Activated naive CD4-positive, alpha-beta T cell treated with anti-CD3 and anti-CD28 coated beads, Interleukin-2, amount 10 ng/mL, durations not matched to agents 7 days and 5 days (primary cell): ENCODE measurements at regions not wholly inside any gene's neighbourhood (a gene's known extent, or its start where the extent isn't known, plus 50 kb on each side); places are given as distances from the start of the nearest gene placed in this dataset.
A peak's percentile ranks its signal among the peaks of the same experiment; 100 is the strongest.

Experiments
- CTCF ChIA-PET: fragments of 350-600 bp; sonication (Branson Sonifier 250); formaldehyde crosslinking; loops from one replicate; lab custom pipeline; 2021; ENCODE audit warnings: antibody characterized with exemption; lab: Charles Lee
- DNase-seq: peaks from one replicate; pipeline ENCODE4 v3.0.0-alpha.2; 2020
- H3K27ac Mint-ChIP-seq: one replicate; pipeline ENCODE4 v1.8.0; 2021; ENCODE audit warnings: mild to moderate bottlenecking, moderate library complexity, mixed read lengths
- H3K27me3 Mint-ChIP-seq: one replicate; pipeline ENCODE4 v1.8.0; 2021; ENCODE audit warnings: mild to moderate bottlenecking, mixed read lengths
- H3K36me3 Mint-ChIP-seq: one replicate; pipeline ENCODE4 v1.8.0; 2021; ENCODE audit warnings: mixed read lengths
- H3K4me1 Mint-ChIP-seq: one replicate; pipeline ENCODE4 v1.8.0; 2021; ENCODE audit warnings: mixed read lengths
- H3K4me3 Mint-ChIP-seq: one replicate; pipeline ENCODE4 v1.8.0; 2021; ENCODE audit warnings: mild to moderate bottlenecking, moderate library complexity, mixed read lengths
- H3K9me3 Mint-ChIP-seq: one replicate; pipeline ENCODE4 v1.8.0; 2021; ENCODE audit warnings: mixed read lengths

DNA sequence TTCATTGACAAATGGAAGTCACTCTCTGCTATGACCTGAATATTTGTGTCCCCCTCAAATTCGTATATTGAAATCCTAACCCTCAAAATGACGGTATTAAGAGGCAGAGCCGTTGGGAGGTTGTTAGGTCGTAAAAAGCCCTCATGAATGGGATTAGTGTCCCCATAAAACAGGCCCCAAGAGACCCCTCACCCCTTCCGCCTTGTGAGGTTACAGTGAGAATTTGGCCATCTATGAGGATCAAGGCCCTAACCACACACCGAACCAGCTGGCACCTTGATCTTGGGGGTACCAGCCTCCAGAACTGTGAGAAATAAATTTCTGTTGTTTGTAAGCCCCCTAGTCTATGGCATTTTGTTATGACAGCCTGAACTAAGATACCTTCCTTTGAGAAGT lies 52.5 kb upstream of the SLC22A16 start:
- CTCF ChIA-PET: interaction anchor here (0.7 to 2.7 kb wide), 12 partner anchors 10 to 681 kb away, joined by 3 to 18 read pairs (median 4); no protein-coding TSS in a partner anchor
- Mint-ChIP-seq H3K9me3 (no peaks in the 10 kb centered on the region), H3K36me3 (no peaks in the 10 kb centered on the region), H3K27me3 (peaks cover 7% of the 10 kb centered on the region), H3K4me3 (no peak overlapping the region), H3K4me1 (peaks cover 2% of the 10 kb centered on the region), H3K27ac (no peak overlapping the region)
- DNase-seq: no peak

DNA sequence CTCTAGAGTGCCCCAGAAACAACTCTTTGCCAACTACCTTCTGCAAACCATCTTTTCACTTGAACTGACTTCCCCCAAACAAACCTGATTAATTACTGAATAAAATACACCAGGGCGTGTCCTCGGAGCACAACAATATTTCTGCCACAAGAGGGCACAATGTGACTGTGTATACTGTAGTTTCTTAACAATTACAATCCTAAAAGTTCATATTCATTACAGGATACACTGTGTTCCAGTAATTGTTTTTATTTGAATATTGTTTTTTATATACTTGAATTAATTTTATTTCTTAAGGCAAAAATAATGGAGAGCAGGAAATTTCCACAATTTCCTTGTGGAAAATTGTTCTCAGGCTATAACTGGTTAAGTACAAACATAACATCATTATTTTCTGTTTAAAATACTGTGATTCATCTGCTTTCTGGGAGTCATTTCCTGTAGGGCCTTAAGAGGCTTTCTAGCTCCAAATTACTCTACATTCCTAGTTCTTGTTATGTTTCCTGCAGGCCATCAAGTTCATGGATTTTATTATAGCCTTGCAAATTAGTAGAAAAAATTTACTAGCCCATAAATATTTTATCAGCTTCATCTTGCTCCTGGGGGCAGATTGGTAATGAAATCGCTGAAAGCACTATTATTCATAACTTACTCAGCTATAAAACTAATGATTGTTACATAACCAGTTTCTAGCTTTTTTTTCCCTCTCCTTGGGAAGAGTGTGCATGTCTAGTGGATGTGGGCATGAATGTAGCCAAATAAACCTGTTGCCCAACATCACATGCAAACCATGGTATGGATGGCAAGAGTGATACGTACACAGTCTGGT lies 51.9 kb upstream of the SLC22A16 start:
- Mint-ChIP-seq H3K27me3 (peaks cover 7% of the 10 kb centered on the region), H3K27ac (no peak overlapping the region), H3K9me3 (no peaks in the 10 kb centered on the region)

DNA sequence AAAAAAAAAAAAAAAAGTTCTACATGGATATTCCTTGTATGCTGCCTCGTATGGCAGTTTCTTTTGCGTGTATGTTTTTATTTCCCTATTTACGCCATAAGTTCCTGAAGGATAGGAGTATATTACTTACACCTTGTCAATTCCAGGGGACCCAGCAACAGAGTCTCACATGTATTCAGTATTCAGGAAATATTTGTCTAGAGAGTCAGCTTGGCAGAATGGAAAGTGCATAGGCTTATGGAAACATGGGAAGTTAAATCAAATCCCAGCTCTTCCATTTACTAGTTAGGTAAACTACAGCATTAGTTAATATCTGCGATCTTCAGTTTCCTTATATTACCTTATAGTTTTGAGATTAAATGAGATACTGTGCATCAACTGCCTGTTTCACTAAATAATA lies 51.1 kb upstream of the SLC22A16 start:
- peaks cover 2% of the 10 kb centered on the region for H3K4me1 Mint-ChIP-seq
- no peak for DNase-seq
- H3K9me3 Mint-ChIP-seq: no peaks in the 10 kb centered on the region
- H3K27me3 Mint-ChIP-seq: peaks cover 7% of the 10 kb centered on the region
- no peak overlapping the region for H3K4me3 Mint-ChIP-seq
- CTCF ChIA-PET: interaction anchor here (0.7 to 2.7 kb wide), 9 partner anchors 17 to 685 kb away, joined by 3 to 18 read pairs (median 5); partner anchors contain the start of gene GTF3C6
- H3K27ac Mint-ChIP-seq: no peak overlapping the region
- no peaks in the 10 kb centered on the region for H3K36me3 Mint-ChIP-seq

More for the DNA sequence above, 51.9 kb upstream of the SLC22A16 start:
- no peak overlapping the region for H3K4me3 Mint-ChIP-seq
- peak; percentile 69 for DNase-seq
- CTCF ChIA-PET: interaction anchor here (0.7 to 2.7 kb wide), 16 partner anchors 10 to 684 kb away, joined by 3 to 18 read pairs (median 4); partner anchors contain the start of gene GTF3C6
- no peaks in the 10 kb centered on the region for H3K36me3 Mint-ChIP-seq
- peaks cover 2% of the 10 kb centered on the region for H3K4me1 Mint-ChIP-seq

DNA sequence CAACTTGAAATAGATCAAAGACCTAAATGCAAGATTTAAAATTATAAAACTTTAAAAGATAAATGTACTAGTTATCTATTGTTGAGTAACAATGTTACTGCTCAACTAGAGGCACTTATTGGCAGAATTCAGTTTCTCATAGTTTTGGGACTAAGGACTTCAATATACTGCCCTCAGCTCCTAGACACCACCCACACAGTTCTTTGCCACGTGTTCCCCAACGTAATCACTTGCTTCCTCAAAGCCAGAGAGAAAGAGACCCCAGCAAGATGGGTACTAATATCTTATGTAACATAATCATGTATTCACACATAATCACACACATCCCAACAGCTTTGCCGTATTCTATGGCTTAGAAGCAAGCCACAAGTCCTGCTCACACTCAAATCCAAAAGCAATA lies 50.3 kb upstream of the SLC22A16 start:
- no peaks in the 10 kb centered on the region for H3K9me3 Mint-ChIP-seq
- H3K36me3 Mint-ChIP-seq: no peaks in the 10 kb centered on the region
- no peak overlapping the region for H3K27ac Mint-ChIP-seq
- DNase-seq: no peak
- CTCF ChIA-PET: interaction anchor here (0.5 to 2.7 kb wide), 8 partner anchors 10 to 472 kb away, joined by 3 to 18 read pairs (median 4); no protein-coding TSS in a partner anchor
- H3K4me3 Mint-ChIP-seq: no peak overlapping the region
- H3K4me1 Mint-ChIP-seq: peaks cover 2% of the 10 kb centered on the region
- peaks cover 7% of the 10 kb centered on the region for H3K27me3 Mint-ChIP-seq
